ENCODE measurements at regions not wholly inside any gene's neighbourhood (a gene's known extent, or its start where the extent isn't known, plus 50 kb on each side); places are given as distances from the start of the nearest gene placed in this dataset.

- Histone ChIP-seq H3K4me1 (no peaks in the 10 kb centered on the region; the same call in 1 of the 2 replicates), H3K4me3 (ENCODE audit: low read depth, low read length) (no peak overlapping the region), H3K27me3 (no peaks in the 10 kb centered on the region), H3K36me3 (no peaks in the 10 kb centered on the region), H3K9me3 (no peaks in the 10 kb centered on the region)
- no peak for TF ChIP-seq CTCF (IDR thresholded peaks at IDR 0.05; ENCODE audit: low read depth, low read length)
- DNase-seq, result no peak
Measured at GRCh38 chr3:86653661-86654205, 337.2 kb downstream of the VGLL3 start.

DNA sequence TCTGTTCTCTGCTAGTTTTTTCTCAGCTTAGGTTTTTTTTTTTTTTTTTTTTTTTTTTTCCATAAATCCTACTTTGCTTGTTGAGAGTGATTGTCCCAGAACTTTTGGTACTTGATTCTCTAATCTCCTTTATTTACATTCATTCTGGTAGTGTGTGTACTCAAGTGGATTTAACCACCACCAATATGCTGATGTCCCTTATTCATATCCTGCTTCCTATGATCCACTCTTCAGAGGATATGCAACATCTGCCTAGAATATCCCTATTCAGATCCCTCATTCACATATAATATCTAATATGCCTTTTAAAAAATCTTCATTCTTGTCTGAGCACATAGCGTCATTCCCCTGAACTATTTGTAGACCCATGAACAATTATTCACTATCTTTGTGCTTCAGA, 342.9 kb downstream of the VGLL3 start:
- Histone ChIP-seq H3K27me3 (no peaks in the 10 kb centered on the region), H3K36me3 (no peaks in the 10 kb centered on the region), H3K4me1 (no peaks in the 10 kb centered on the region), H3K9me3 (no peaks in the 10 kb centered on the region), H3K4me3 (ENCODE audit: low read depth, low read length) (no peak overlapping the region)
- no peak for TF ChIP-seq CTCF (IDR thresholded peaks at IDR 0.05; ENCODE audit: low read depth, low read length)
- DNase-seq, result no peak

GRCh38 chr3:86645756-86646155, 345.2 kb downstream of the VGLL3 start:
- Histone ChIP-seq H3K36me3 (no peaks in the 10 kb centered on the region), H3K4me1 (no peaks in the 10 kb centered on the region), H3K9me3 (no peaks in the 10 kb centered on the region), H3K27me3 (no peaks in the 10 kb centered on the region), H3K4me3 (ENCODE audit: low read depth, low read length) (no peak overlapping the region)
- TF ChIP-seq CTCF (IDR thresholded peaks at IDR 0.05; ENCODE audit: low read depth, low read length), result no peak
- no peak for DNase-seq

DNA sequence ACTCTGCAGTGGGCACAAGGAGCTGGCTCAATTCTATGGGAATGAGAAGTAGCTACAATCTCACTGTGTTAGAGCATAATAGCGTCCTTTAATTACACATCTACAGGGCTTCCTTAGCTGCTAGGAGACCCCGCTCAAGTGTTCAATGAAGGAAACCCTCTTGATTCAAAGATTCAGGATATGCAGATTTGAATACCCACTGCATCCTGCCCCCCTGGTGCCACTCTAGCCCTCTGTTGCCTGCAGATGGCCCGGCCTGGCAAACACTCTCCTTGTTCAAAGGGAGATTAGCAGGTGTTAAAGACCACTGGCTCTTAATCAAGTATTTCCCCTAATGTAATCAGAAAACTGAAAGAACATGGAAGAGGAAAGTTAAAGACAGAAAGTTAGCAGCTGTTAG, 356.6 kb downstream of the VGLL3 start:
- no peak for DNase-seq
- TF ChIP-seq CTCF (IDR thresholded peaks at IDR 0.05; ENCODE audit: low read depth, low read length), result no peak
- no peaks in the 10 kb centered on the region for H3K9me3 ChIP-seq
- H3K36me3 ChIP-seq, result no peaks in the 10 kb centered on the region
- H3K4me1 ChIP-seq, result no peaks in the 10 kb centered on the region
- no peaks in the 10 kb centered on the region for H3K27me3 ChIP-seq
- H3K4me3 ChIP-seq (ENCODE audit: low read depth, low read length), result no peak overlapping the region

DNA sequence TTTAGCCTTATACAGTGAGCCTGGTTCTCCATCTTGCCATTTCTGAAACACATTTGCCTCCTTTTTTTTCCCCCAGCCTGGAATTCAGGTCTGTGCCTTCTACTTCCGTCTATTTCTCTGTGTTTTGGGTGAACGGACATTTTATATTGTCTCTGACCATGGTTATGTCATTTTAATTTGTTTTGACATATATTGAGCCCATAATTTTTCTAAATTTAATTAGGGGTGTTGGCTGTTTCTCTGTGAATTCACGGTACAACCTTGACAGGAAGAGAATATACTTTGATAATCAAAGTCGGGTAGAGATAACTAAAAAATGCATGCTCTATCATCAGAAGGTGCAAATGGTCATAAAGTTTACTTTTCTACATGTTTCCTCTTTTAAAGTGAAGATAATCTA, 361.4 kb downstream of the VGLL3 start:
- H3K9me3 ChIP-seq, result no peaks in the 10 kb centered on the region
- peaks cover 10% of the 10 kb centered on the region for H3K4me1 ChIP-seq
- H3K36me3 ChIP-seq, result no peaks in the 10 kb centered on the region
- TF ChIP-seq CTCF (IDR thresholded peaks at IDR 0.05; ENCODE audit: low read depth, low read length), result no peak
- H3K4me3 ChIP-seq (ENCODE audit: low read depth, low read length), result peak overlapping the region; percentile 30
- no peaks in the 10 kb centered on the region for H3K27me3 ChIP-seq
- DNase-seq, result peak; percentile 25

DNA sequence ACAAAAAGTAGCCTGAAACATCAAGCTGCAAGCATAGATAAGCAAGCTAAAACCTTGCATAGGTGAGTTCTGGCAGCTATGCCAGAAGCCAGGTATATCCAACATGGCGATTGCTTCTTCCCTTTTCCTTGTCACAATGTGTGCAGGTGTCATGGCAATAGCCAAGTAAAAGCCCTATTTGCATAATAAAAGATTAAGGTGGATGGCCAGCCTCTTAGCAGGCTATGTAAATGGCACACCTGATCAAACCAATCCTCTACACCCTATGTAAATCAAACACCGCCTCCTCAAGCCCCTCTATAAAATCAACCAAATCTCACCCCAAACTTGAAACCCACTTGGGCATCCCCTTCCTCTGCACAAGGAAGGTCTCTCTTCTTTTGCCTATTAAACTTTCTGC, 366.8 kb downstream of the VGLL3 start:
- no peak for DNase-seq
- TF ChIP-seq CTCF (IDR thresholded peaks at IDR 0.05; ENCODE audit: low read depth, low read length), result no peak
- H3K27me3 ChIP-seq, result no peaks in the 10 kb centered on the region
- H3K36me3 ChIP-seq, result no peaks in the 10 kb centered on the region
- H3K9me3 ChIP-seq, result no peaks in the 10 kb centered on the region
- no peak overlapping the region for H3K4me3 ChIP-seq (ENCODE audit: low read depth, low read length)
- H3K4me1 ChIP-seq, result peaks cover 9% of the 10 kb centered on the region
